GM21390 (cell line): ENCODE measurements at regions not wholly inside any gene's neighbourhood (a gene's known extent, or its start where the extent isn't known, plus 50 kb on each side); places are given as distances from the start of the nearest gene placed in this dataset.
"Not testable (repeated sequence)": the region's sequence is repeated elsewhere in the genome, so short reads cannot be mapped to it uniquely, and the experiment has no call there.

Experiments
- ATAC-seq: cut with Tn5 transposase; IDR thresholded peaks from one replicate; pipeline ENCODE4 v1.9.1; 2021; ENCODE audit not compliant: unreplicated experiment

- no peak for ATAC-seq
These were observed 357.0 kb downstream of the TMEM121 start for GRCh38 chr14:105883066-105884005.

DNA sequence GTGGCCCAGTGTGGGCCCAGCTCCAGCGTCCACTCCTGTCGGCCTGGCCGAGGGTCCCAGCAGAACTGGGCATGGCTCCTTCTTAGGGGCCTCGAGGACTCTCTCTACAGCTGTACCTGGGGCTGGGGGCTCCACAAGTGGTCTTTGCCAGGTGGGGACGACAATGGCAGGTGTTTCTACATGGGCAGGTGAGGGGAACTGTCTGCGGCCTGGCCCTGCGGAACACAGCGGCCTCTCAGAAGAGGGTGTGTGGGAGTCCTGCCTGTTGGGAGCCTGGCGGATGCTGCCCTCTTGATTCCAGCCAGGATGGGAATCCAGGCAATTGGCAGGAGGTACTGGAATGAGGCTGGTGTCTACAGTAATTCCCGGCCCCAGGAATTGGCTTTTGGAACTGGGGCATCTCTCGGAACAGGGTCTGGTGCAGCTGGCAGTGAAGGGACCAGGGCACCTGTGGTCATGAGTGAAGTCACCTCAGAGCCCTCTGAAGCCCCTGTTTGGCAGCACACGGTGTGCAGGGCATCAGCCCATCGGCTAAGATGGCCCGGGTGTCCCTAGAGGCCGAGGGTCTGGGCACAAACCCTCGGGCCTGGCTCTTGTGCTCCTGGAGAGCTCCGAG lies 357.9 kb downstream of the TMEM121 start:
- ATAC-seq, result not testable (repeated sequence)

DNA sequence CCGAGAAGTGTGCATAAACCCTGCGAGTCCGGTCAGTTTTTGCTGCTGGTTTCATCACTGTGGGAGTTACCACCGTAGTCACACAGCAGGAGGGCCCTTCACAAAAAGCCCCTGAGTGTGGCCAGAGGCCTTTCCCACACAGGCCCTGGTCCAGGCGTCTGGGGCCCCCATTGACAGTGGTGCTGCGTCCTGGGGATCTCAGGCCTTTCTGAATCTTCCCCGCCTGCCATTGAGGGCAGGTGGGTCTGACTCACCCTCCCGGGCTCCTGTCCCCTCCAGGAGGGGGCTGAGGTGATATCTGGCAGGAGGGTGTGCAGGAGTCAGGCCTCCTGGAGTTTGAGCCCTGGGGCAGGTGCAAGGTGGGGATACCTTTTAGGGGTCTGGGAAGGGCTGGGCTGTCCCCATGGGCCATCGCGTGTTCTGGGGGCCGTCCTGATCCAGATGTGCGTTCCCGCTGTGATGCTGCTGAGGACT lies 358.5 kb downstream of the TMEM121 start:
- no peak for ATAC-seq

DNA sequence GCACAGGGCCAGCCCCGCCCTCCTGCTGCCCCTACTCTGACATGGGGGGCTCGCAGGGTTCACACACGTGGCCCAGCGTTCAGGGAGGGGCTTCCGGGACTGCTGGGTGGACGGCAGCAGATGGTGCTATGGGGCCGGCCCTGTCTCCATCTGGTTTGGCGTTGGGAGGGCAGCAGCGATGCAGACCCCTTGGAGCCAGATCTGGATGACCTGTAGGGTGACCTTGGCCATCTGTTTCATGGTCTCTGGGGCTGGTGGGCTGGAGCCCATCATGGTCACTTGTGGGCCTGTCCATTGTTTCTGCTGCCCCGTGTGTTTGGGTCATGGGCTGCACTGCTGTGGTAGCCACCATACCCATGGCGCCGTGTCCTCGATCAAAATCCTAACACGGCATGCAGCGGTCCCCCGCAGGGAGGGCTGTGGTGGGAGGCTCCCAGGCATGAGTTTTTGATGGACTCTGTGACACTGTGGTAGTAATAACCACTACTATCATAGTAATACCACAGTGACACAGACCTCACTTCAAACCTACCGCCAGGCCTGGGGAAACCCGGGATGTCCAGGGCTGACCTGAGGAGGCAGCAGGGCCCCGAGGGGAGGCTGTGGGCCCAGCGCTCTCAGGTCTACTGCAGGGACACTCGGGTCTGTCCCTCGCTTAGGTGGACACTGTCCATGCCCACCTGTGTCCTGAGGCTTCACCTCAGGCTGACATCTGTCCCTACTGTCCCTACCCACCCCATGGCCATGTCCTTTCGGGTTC lies 359.4 kb downstream of the TMEM121 start:
- ATAC-seq, result no peak

GRCh38 chr14:105886791-105887191 lies 360.4 kb downstream of the TMEM121 start:
- ATAC-seq, result not testable (repeated sequence)

GRCh38 chr14:105887692-105888091 lies 361.3 kb downstream of the TMEM121 start:
- no peak for ATAC-seq

- ATAC-seq, result no peak
These were observed 361.8 kb downstream of the TMEM121 start for GRCh38 chr14:105888151-105888550.

DNA sequence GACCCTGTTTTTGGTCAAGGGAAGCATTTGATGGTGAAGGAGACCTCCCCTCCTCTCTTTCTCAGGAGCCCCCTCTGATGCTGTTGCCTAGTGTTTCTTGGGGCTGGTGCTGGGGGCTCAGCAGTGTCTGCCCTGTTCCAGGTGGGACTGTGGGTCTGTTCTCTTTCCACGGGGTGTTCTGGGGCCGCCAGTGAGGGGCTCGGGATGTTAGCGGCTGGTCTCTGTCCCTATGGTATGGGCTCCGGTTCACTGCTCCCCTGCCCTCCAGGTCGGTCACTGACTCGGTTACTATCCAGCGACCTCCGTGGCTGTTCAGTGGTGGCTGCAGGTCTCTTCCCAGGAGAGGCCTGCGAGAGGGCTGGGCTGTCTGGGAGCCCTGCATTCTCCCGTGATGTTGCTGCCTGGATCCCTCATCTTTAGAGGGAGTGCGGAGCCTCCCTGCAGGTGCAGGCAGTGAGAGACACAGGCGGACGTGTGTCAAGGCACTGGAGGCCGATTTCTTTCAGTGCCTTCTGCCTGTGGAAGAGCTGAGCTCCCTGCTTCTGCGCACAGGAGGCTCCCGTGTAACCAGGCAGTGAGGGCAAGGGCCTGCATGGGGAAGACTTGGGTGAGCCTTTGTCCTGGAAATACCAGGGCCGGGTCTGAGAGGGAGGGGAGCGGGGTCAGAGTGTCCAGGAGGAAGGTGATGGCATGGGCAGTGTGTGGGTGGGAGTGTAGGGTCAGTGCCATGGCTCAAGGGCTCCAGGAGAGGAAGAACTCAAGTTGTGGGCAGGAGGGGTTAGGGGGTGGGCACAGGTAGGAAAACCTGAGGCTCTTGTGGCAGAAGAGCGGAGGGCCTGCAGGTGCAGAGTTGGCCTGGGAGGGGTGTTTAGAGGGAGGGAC lies 362.6 kb downstream of the TMEM121 start:
- no peak for ATAC-seq

DNA sequence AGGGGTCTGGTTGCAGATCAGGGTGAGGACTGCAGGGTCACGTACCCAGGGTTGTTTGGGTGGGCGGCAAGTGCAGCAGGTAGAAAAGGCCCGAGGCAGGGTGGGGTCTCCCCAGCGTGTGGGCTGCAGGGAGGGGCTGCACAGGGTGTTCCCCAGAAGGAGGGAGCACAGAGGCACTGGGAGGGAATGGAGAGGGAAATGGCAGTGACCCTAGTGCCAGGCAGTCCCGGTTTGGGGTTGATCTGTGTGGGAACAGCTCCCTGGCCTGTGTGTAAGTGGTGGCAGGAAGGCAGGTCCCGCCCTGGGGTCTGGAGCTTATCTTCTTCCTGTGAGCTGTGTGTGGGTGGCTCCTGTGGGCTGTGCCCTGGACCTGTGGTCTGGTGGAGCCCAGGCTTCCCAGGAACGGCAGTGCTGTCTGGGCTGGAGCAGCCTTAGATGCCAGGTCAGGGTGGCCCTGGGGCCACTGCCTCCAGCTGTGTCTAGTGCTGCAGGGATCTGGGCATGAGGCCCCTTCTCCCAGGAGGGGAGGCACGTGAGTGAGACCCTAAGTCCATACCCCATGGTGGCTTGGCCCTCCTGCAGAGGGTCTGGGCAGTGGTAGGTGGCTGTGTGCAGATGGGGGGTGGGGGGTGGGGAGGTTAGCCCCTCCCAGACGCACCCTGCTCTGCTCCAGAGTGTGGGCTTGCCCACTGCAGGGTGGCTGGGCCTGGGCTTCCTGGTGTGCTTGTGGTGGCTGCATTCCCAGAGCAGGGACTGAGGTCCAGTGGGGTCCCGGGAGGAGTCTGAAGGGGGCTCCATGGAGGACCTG lies 363.5 kb downstream of the TMEM121 start:
- no peak for ATAC-seq

DNA sequence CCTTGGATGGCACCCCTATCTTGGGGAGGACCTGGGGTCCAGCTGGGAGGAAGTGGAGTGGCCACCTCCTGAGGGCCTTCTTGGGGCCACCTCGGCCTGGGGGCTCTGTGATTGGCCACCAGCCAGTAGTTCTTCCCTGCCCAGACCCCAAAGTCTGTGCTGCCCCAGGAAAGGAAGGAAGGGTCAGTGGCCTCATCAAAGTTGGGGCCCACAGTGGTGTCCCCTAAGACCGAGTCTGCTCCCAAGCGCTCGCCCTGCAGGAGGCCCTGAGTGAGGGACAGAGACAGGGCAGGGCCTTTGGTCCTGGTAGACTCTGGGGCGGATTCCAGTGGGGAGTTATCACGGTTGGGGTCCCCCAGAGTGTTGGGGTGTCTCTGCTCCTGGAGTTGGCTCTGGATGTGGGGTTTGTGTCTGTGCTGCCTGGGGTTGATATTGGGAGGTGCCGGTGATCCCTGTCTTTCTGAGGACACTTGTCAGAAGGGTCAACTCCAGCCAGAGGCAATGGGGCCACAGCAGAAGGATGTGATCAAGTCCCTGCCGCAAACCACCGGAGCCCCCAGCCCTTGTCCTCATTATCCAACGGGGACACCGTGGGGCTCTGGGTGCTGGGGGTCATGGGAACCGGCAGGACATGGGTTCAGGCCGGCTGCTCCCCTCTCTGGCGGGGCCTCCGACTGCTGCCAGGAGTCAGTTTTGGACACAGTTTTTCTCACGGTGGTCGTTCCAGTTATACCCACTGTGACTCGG lies 364.3 kb downstream of the TMEM121 start:
- ATAC-seq, result no peak

DNA sequence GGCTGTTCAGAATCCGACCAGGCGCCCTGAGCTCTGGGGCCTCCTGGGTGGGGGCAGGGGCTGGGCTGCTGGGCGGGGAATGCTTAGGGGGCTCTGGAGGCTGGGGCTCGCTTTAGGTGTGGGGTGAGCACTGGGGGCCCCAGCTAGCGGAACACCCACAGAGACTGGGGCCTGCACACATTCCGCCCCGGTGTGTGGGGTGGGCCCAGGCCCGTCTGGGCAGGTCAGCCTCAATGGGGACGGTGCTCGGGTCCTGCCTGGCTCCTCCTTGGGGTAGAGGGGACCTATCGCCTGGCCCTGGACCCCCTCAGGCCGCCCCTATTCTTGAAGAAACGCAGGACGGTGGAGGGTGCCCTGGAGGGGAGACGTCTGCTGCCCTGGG lies 364.8 kb downstream of the TMEM121 start:
- no peak for ATAC-seq

DNA sequence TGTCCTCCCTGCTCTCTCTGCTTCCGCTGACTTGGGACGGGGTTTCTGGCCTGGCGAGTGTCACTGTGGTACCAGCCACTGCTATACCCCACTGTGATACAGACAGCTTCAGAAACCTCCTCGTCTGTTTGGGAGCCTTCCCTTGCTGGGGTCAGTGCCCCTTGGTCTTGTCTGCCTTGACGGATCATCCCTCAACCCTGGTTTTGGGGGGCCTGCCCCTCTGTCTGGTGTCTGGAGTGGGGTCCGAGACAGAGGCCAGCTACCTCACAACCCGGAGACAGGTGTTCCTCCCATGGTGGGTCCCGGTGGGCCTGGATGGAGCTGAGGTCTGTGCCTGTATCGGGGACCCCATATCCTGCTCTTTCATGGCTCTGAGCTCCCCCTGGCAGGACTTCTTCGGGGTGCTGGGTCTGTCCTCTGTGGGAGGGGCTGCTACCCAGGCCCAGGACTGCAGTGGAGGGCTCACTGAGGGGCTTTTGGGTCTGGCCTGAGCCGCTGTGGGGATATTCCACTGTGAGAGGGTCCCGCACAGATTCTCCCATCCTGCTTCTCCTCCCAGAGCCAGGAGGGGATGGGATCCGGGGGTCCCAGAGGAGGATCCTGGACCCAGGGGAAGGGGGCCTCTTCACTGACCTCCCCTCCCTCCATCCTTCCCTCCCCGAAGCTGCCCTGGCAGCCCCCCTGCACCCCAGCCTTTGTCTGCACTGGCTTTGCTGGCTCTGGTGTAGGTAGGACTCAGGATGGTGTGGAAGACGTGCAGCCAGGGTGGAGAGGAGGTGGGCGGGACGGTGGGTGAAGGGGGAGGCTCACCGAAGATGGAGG lies 365.5 kb downstream of the TMEM121 start:
- ATAC-seq, result no peak

GRCh38 chr14:105892453-105893441 lies 366.4 kb downstream of the TMEM121 start:
- ATAC-seq, result not testable (repeated sequence)

- ATAC-seq, result not testable (repeated sequence)
These were observed 367.3 kb downstream of the TMEM121 start for GRCh38 chr14:105893686-105894085.

GRCh38 chr14:105894125-105894977 lies 368.0 kb downstream of the TMEM121 start:
- ATAC-seq, result no peak
